Stimulated activated CD4-positive, alpha-beta T cell treated with anti-CD3 and anti-CD28 coated beads, TNF-alpha, amount 100 ng/mL, for 4 hours (primary cell): ENCODE measurements at regions not wholly inside any gene's neighbourhood (a gene's known extent, or its start where the extent isn't known, plus 50 kb on each side); places are given as distances from the start of the nearest gene placed in this dataset.

Experiments used
- DNase-seq, 3 experiments: peaks; one replicate each; pipeline ENCODE4 v3.0.0-alpha.2; 2020; ENCODE audit warnings: low read depth in 3 of 3

DNA sequence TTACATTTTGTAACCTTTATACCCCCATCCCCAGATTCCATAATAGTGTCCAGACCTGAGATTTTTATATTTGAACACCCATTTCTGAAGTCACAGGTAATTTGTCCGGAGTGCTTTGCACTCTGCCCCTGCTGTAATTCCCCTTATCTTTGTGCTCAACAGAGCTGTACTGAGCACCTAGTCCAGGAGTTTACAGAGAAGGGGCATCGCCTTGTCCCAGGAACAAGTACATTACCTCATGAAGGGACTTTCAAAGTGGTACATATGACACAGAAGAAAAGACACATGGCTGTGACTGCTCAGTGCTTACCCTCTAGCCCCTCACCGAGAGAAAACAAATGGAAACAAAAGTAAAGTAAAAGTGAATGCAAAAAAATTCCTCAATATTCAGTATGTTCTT is 373.5 kb downstream of the SOX11 start:
- no peak for DNase-seq

DNA sequence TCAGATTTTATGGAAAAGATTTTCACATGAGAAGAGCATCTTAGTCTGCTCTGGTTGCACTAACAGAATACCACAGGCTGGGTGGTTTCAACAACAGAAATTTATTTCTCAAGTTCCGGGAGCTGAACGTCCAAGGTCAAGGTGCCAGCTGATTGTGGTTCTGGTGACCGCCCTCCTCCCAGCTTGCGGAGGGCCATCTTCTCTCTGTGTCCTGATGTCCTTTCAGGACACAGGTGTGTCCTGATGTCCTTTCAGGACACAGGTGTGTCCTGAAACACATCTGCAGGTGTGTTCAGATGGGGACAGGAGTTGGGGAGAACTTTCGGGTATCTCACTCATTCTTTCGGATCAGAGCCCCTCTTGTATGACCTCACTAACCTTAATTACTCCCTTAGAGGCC is 374.9 kb downstream of the SOX11 start:
- DNase-seq: no peak

DNA sequence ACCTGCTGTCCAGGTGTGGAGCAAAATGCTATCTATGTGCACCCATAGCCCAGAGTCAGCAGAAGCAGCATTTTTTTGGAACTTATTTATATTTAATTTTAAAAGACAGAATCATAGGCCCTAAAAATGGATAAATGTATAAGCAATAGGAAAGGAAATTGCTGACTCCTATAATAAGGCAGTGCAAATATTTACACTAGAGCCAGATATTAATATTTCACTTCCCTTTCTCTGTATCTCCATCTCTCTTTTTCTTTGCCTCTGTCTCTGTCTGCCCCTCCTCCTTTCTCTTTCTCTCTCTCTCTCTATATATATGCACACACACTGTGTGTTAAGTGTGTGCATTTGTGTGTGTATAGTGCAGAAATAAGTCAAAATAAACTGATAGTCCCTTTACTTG is 375.6 kb downstream of the SOX11 start:
- no peak for DNase-seq

DNA sequence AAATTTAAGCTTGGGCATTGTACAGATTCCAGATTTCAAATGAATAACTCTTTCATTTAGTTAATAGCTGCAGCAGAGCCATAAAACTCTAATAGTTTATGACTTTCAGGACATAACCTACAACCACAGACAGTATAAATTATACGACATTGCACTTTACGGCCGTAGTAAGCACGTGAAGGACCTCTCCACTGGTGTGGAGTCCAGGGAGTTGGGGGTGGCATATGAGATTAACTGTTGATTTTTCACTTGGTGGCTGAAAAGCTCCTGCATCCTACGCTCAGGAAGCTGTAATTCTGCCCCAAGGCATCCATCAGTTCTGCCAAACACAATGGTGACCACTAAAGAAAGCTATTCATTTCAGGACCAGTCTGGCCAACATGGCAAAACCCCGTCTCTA is 376.2 kb downstream of the SOX11 start:
- DNase-seq: no peak

DNA sequence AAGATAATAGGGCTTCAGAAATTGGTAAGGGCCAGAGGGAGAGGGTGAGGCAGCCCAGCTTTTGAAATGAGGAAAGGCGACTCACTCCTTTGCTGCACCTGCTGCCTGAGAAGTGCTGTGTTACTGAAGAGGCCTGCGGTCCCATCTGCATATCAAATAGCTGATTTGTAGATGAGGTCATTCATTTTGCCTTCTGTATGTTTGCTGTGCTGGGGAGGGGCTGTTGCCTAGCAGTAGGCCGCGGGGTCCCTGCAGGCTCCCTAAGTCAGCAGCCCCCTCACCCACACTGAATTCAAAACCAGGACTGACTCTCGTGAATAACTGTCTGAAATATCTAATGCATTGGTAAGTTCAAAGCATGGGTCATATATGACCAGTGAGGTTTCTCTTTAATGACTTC is 377.2 kb downstream of the SOX11 start:
- no peak for DNase-seq

DNA sequence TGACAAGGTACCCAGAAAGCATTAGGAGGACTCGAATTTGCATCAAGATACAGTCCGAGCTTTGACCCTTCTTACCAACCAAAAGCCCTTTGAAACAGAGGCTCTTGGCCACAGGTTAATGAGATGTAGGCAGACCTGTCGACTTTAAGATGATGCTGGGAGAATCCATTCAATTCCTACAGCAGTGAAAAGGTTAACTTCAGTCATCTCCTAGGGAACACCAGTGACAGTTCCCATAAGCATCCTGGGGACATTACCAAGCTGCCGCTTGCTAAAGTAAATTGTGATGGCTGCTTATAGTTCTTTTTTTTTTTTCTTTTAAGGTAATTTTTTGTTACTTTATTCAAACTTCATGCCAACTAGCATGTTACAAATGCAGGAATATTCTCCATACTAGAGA is 379.3 kb downstream of the SOX11 start:
- no peak for DNase-seq

DNA sequence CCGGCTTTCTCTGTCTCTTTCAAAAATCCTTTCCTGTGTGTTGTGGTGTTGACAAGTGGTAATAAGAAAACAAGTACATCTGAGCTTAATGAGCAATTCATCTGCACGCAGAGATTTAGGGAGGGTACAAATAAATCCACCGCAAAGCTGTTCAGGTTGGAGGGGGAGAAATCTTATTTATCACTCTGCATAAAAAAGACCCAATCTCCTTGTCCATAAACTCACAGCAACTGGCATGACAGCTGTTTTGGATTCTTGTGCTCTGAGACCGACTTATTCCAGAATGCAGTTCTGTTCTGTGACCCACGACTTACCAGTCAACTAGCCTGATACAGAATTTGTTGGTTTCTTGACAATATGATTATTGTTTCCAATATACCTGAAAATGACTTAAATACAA is 380.1 kb downstream of the SOX11 start:
- DNase-seq: no peak

DNA sequence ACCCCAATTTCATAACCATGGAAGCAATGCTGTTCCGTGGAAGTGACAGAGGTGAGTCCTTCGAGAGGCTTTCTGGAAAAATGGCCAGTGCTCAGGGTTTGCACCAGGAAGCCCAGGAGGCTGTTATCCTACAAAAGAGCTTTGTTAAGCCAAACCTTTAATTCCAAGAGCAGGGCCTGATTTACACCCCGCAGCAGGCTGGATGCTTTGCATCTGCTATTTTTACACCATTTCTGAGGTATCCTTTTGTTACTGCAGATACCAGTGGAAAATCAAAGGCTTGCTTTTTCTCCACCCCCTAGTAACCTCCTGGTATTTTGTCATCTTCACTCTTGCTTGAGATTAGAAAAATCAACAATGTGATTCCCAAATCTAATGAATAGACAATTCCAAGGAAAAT is 380.6 kb downstream of the SOX11 start:
- no peak for DNase-seq

DNA sequence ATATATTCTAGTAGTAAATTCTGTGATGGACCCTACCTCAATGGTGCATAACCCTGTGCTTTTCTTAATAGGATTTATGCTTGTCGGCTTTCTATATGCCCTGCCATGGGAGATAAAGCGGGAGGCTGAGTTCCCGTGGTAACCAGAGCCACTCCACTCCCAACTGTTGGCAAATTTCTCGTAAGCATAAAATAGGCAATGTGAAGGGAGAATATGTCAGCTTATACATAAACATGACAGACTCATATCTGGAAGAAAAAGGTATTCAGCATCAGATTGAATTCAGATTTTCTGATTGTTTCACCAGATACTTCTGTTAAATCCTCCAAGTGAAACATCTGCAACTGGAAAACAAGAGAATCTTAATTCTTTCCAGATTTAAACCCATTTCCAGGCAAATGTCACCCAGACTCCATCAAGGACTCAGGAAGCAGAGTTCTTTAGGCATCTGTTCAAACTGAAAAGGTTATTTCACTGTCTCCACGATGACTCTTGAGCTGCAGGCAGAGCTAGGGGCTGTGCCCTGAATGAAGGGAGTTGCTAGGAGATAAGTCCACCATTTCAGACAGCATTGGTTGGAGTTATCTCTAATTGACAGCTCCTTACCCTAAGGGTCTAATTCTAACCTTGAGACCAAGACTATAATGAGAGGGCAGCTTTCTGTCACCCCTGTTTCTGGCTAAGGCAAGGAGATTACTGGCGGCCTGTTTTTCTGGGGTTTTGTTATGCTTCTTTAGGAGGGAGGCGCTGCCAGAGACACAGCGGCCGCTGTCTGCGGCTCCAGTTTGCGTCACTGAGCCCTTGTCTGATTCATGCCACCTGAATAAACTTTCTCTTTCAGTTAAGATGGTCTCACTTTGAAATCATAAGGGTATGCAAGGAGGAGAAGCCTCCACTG is 381.3 kb downstream of the SOX11 start:
- no peak for DNase-seq

DNA sequence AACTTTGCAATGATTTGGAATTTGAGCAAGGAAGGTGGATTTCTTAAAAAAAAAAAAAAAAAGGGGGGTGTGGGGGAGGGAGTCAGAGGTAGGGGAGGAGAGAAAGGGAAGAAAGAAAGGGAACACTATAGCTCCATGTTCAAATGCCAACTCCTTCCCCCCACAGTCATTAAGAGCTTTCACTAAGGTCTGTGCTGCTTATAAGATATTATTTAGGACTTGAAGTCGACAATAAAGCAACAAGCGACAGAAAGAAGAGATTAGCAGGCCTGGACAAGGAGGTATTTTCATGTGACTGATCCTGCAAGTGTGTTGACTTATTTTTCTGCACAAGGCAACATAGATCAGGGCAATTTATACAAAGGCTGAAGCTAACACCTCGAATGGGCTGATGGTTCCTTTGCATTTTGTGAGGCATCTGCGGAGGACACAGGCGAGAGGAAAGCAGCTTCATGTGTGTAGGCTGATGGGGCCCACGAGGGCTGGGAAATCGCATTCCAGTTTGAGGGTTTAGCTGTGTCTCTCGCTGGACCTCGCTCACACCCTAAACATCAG is 382.0 kb downstream of the SOX11 start:
- no peak for DNase-seq

DNA sequence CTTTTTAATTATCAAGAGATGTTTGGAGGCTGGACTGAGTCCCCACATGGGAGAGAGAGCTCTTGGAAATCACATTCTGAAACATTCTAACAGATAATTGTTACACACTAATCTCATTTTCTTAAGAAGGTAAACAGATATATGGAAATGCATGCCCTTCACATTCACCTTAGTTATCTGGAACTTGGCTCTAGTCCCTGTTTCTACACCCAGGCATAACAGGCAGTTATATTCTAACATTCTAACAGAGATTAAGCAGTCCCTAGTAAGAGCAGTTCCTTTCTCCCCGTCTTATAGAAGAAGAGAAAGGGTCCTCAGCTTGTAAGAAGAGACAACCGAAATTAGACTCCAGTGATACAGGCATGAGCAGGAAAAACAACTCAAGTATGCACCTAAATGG is 385.4 kb downstream of the SOX11 start:
- no peak for DNase-seq

DNA sequence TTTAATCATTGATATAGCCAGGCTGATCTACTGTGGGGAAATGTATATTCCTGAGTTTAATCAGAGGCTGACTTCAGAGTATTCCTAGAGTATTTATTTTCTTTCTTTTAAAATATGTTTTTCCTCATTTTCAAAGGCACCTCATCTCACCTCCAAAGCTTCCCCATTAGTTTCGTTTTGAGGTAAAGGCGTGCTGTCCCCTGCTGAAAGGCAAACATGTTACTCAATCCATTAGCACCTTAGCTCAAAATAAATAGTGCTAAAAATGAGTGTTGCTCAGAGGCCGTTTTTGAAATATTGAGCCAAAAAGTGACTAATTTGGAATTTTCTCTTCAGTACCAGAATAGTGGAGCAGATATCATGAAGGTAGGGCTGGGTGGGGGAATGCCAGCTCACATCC is 386.2 kb downstream of the SOX11 start:
- no peak for DNase-seq

DNA sequence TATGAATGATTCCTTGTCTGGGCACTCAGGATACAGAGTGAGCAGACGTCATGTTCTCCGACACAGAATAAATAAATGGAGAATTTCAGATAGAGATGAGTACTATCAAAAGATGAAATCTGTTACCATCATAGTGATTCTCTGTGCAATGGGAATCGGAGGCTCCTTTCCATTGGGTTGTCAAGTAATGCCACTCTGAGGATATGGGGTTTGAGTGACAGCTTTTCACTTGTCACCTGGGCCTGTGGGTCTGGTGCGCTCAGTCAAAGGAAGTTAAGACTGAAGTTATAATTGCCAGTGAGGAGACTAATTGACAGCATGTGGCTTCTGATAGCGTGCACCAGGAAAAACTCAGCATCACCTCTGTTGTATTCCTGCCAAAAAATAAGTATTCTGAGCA is 387.2 kb downstream of the SOX11 start:
- DNase-seq: no peak

DNA sequence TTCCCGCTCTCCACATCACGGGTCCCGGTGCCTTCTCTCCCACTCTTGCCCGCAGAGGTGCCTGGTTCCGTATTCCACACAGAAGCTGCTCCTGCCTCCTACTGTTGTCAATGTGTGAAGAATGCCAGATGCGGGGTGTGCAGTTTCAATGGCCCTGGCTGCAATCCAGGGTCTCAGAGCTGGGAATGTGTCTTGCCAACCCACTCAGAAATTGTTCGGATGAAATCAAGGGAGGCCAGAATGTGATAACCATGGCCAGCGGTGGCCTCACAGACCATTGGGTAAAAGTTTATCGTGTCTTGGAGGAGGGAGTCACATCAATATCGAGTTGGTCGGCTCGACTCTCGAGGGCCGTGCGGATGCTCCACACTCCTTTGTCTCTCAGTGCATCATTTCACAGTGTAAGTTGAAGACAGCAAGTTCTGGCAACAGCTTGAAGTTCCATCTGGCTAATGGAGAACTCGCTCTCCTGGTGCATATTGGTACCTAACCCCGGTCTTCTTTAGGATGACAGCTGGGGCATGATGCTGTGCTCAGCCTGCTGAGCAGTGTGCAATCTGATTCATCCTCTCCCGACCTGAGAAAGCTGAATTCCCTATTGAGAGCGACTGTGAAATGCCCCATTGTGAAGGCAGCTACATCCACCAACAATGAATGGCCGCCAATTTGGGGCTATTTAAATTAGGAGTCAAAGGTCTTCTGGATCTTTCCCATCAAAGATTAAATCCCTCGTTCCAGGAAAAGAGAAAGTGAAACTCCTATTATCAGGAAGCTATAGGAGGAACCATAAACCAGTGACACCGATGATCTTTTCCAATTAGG is 389.0 kb downstream of the SOX11 start:
- DNase-seq: no peak

DNA sequence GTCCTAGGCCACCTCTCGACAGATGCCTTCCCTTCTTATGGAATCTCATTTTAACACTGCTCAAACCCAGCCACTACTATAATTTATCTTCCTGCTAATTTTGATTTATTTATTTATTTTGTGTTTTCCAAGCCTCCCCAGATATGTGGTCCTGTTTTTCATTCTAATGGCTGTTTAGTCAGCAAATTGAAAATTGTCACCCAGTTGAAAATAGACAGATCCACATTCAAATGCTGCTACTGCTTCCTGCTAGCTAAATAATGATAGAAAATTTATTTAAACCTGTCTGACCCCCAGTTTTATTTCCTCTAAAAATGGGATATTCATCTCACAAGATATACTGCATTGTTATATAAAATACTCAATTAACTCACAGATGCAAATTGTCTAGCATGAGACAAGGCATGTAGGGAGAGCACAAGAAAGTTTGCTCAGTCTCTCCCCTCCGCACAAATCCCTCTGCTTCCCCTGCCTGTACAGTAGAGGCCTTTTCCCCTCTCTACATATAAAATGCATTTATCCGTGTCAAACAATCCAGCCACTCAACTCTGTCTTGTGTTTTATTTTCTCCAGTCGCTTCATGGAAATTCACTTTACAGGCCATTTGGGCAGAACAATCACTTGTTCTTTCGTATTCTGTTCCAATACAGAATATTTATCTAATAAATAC is 389.9 kb downstream of the SOX11 start:
- DNase-seq: no peak

DNA sequence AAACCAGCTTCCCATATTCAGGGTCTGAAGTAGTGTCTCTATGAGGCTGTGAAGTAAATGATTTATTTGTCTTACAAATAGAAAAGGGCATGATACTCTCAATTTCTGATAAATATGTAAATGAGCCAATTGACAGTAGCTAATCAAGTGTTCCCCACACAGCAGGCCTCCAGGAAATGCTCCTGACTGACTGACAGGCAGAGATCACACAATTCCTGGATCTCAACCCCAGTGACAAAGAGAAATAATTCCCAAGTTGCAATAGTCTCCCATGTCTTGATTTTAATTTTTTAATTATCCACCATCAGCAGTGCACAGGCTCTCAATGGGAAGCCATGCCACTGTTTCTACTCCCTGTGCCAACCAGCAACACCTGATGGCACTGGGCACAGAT is 390.4 kb downstream of the SOX11 start:
- DNase-seq: no peak

DNA sequence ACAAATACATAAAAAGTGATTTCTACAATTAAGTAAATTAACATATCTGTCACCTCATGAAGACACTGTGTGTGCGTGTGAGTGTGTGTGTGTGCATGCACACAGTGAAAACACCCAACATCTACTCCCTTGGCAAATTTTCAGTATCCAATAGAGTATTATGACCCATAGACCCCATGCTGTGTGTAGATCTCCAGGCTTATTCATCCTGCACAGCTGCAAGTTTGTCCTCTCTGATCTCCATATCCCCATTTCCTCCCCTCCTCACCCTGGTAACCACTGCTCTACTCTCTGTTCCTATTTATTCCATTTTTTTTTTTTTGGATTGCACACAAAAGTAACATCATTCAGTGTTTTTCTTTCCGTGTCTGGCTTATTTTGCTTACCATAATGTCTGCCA is 391.0 kb downstream of the SOX11 start:
- DNase-seq: no peak

DNA sequence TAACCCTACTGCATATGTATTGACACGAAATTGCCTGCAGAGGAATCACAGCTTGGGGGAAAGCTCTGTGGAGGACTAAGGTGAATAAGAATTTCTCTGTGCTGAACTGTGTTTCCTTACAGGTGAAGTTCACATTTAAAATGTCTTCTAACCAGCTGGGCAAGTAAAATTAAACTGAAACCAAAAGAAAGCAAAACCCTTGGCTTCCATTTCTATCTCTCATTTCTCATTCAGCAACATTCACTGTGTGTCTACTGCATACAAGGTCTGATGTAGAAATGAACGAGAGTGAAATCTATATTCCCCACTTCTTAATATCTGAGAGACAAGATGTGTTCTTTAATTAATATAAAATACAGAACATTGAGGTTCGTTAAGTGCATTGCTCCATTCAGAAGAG is 397.3 kb downstream of the SOX11 start:
- DNase-seq: no peak

DNA sequence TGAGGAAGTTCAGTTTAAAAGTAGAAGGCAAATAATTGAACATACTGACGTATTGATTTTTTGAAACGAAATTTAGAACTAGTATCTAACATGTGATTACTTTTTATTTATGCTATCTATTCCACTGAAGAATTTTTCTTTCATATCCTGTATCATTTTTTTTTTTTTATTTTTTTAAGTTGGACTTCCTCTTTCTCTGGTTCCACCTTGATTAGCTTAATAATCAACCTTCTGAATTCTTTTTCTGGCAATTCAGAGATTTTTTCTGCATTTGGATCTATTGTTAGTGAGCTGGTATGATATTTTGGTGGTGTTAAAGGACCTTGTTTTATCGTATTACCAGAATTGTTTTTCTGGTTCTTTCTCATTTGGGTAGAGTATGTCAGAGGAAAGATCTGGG is 411.2 kb downstream of the SOX11 start:
- DNase-seq: no peak

DNA sequence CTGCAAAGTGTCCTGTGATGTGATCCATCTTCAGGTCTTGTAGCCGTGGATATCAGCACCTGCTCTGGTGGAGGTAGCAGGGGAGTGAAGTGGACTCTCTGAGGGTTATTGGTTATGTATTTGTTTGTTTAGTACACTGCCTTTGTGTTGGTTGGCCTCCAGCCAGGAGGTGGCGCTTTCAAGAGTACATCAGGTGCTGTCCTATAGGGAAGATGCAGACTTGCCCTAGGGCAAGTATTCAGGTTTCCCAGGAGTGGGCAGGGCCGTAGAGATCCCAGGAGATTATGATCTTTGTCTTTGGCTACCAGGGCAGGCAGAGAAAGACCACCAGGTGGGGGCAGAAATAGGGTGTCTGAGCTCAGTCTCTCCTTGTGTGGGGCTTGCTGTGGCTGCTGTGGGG is 411.8 kb downstream of the SOX11 start:
- no peak for DNase-seq

DNA sequence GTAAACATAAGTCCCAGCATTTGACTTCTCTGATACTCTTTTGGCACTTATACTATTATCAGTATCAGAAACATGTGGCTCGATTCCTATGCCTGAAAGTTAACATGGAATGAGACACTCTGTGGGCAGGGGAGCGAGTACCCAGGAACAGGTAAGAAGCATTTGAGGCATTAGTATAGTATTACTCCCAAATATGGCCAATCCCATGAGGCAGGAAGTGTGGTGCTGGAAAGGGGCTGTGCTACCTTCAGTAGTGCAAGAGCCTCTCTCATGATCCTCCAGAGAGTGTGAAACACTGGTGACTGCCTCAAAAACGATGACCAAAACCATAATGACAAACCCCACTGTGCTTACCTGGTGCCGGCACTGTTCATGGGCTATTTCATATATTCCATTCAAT is 415.1 kb downstream of the SOX11 start:
- no peak for DNase-seq

DNA sequence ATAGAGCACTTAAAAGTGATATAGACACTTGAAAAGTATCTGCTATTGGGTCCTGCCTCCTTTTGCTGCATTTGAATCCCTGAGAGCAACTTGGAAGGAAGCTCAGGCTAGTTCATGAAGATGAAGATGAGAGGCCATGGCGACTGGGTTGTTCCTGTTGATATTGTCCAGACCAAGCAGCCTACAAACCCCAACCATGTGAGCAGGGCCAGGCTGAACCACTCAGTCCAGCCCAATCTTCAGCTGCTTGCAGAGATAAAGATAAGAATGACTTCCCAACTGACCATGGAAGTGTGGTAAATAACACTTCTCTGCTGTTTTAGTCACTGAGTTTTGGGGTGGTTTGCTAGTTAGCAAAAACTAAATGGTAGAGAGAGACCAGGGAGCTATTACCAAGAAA is 417.6 kb downstream of the SOX11 start:
- DNase-seq: no peak
